ENCODE measurements at regions not wholly inside any gene's neighbourhood (a gene's known extent, or its start where the extent isn't known, plus 50 kb on each side); places are given as distances from the start of the nearest gene placed in this dataset.
"Not testable (repeated sequence)": the region's sequence is repeated elsewhere in the genome, so short reads cannot be mapped to it uniquely, and the experiment has no call there.

DNA sequence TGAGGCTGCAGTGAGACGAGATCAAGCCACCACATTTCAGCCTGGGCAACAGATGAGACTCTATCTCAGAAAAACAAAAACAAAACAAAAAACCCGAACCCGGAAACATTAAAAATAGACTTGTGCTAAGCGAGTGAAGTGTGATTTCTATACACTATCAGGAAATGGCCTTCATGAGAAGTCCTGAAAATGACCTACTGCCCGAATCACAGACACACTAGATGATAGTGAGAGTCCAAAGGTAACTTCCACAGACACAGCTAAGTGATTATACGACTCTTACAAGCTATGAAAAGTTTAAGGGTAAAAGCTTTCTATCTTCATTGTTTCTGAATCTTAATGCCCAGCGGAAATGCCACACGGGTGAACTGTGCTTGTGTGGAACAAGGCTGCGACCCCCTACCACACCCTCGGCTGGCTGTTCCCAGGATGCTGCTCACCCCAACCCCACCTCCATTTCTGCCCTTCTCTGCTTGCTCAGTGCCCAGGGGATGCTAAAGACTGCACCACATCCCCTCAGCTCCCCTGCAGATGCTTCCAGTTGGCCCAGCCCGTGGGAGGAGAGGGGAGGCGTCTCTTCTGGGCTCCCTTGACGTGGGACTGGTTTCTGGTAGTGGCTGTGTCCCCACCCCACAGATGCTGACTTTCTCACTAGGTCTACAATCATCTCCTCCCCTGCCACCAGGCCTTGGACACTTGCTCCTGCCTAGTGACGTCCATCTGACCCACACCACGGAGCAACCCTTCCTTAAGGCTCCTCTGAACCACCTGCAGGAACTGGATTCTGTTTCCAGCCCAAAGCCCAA, 49.7 kb upstream of the LPCAT1 start:
- TF ChIP-seq, protein P1, sequence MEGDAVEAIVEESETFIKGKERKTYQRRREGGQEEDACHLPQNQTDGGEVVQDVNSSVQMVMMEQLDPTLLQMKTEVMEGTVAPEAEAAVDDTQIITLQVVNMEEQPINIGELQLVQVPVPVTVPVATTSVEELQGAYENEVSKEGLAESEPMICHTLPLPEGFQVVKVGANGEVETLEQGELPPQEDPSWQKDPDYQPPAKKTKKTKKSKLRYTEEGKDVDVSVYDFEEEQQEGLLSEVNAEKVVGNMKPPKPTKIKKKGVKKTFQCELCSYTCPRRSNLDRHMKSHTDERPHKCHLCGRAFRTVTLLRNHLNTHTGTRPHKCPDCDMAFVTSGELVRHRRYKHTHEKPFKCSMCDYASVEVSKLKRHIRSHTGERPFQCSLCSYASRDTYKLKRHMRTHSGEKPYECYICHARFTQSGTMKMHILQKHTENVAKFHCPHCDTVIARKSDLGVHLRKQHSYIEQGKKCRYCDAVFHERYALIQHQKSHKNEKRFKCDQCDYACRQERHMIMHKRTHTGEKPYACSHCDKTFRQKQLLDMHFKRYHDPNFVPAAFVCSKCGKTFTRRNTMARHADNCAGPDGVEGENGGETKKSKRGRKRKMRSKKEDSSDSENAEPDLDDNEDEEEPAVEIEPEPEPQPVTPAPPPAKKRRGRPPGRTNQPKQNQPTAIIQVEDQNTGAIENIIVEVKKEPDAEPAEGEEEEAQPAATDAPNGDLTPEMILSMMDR (IDR thresholded peaks at IDR 0.05): not testable (repeated sequence)
- TF ChIP-seq POLR2A (IDR thresholded peaks at IDR 0.05): not testable (repeated sequence)

Measured in heart left ventricle (tissue), 13 donors.